Osteocyte (in vitro differentiated cells): ENCODE measurements at regions not wholly inside any gene's neighbourhood (a gene's known extent, or its start where the extent isn't known, plus 50 kb on each side); places are given as distances from the start of the nearest gene placed in this dataset.
A peak's percentile ranks its signal among the peaks of the same experiment; 100 is the strongest.
"Not testable (repeated sequence)": the region's sequence is repeated elsewhere in the genome, so short reads cannot be mapped to it uniquely, and the experiment has no call there.

ENCODE experiments used
- DNase-seq: peaks from one replicate; pipeline ENCODE4 v3.0.0; 2021; ENCODE audit warnings: mixed read lengths; ENCODE audit not compliant: unreplicated experiment; ENCODE audit errors: extremely low spot score
- H3K27ac Mint-ChIP-seq: one replicate; pipeline ENCODE4 v1.8.0; 2021; ENCODE audit warnings: mild to moderate bottlenecking, mixed read lengths; ENCODE audit not compliant: unreplicated experiment
- H3K27me3 Mint-ChIP-seq: one replicate; pipeline ENCODE4 v1.8.0; 2021; ENCODE audit warnings: mixed read lengths; ENCODE audit not compliant: unreplicated experiment
- H3K36me3 Mint-ChIP-seq: one replicate; pipeline ENCODE4 v1.8.0; 2021; ENCODE audit warnings: mixed read lengths; ENCODE audit not compliant: unreplicated experiment
- H3K4me1 Mint-ChIP-seq: one replicate; pipeline ENCODE4 v1.8.0; 2021; ENCODE audit warnings: mixed read lengths; ENCODE audit not compliant: unreplicated experiment
- H3K4me3 Mint-ChIP-seq: one replicate; pipeline ENCODE4 v1.8.0; 2021; ENCODE audit warnings: mild to moderate bottlenecking, moderate library complexity, mixed read lengths; ENCODE audit not compliant: unreplicated experiment
- H3K9me3 Mint-ChIP-seq: one replicate; pipeline ENCODE4 v1.8.0; 2021; ENCODE audit warnings: mixed read lengths; ENCODE audit not compliant: unreplicated experiment
- TF ChIP-seq, protein P1 (sequence below): fragments of 200-600 bp; sonication (generic); IDR thresholded peaks from 2 replicates; pipeline ENCODE4 v1.5.0; 2021; ENCODE audit warnings: antibody characterized with exemption, mild to moderate bottlenecking, moderate library complexity

DNA sequence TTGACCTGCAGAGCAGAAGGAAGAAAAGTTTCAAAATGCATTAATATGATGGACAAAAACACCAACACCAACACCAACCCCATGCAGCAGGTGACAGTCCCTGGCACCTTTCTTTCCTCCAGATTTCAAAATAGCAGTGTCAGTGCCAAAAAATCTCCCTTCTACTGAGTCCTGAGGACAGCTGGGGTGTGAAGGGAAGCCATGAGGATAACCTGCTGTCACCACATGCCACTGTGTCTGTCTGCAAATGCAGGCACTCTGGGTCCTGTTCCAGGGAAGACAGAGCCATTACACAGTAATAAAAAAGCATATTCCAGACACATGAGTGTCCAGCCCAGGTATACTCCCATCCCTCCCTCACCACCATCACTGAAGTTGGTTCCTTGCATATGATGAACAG lies 187.5 kb downstream of the BMP15 start:
- TF ChIP-seq, protein P1, sequence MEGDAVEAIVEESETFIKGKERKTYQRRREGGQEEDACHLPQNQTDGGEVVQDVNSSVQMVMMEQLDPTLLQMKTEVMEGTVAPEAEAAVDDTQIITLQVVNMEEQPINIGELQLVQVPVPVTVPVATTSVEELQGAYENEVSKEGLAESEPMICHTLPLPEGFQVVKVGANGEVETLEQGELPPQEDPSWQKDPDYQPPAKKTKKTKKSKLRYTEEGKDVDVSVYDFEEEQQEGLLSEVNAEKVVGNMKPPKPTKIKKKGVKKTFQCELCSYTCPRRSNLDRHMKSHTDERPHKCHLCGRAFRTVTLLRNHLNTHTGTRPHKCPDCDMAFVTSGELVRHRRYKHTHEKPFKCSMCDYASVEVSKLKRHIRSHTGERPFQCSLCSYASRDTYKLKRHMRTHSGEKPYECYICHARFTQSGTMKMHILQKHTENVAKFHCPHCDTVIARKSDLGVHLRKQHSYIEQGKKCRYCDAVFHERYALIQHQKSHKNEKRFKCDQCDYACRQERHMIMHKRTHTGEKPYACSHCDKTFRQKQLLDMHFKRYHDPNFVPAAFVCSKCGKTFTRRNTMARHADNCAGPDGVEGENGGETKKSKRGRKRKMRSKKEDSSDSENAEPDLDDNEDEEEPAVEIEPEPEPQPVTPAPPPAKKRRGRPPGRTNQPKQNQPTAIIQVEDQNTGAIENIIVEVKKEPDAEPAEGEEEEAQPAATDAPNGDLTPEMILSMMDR = no peak
- DNase-seq = no peak
- H3K27ac Mint-ChIP-seq = no peak overlapping the region
- no peaks in the 10 kb centered on the region for H3K4me1 Mint-ChIP-seq
- no peak overlapping the region for H3K4me3 Mint-ChIP-seq
- H3K9me3 Mint-ChIP-seq = peaks cover 7% of the 10 kb centered on the region
- no peaks in the 10 kb centered on the region for H3K27me3 Mint-ChIP-seq
- H3K36me3 Mint-ChIP-seq = no peaks in the 10 kb centered on the region

DNA sequence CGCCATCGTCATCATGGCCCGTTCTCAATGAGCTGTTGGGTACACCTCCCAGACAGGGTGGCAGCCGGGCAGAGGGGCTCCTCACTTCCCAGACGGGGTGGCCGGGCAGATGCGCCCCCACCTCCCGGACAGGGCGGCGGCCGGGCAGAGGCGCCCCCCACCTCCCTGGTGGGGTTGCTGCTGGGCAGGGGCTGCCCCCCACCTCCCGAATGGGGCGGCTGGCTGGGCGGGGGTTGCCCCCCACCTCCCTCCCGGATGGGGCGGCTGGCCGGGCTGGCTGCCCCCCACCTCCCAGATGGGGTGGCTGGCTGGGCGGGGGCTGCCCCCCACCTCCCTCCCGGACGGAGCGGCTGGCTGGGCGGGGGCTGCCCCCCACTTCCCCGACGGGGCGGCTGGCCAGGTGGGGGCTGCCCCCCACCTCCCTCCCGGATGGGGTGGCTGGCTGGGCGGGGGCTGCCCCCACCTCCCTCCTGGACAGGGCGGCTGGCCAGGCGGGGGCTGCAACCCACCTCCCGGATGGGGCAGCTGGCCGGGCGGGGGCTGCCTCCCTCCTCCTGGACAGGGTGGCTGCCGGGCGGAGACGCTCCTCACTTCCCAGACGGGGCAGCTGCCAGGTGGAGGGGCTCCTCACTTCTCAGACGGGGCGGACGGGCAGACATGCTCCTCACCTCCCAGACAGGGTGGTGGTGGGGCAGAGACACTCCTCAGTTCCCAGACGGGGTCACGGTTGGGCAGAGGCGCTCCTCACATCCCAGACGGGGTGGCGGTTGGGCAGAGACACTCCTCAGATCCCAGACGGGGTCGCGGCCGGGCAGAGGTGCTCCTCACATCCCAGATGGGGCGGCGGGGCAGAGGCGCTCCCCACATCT lies 208.8 kb downstream of the BMP15 start:
- H3K27ac Mint-ChIP-seq, H3K4me3 Mint-ChIP-seq, DNase-seq, H3K36me3 Mint-ChIP-seq, H3K27me3 Mint-ChIP-seq, H3K4me1 Mint-ChIP-seq: not testable (repeated sequence)
- H3K9me3 Mint-ChIP-seq = peaks cover 23% of the 10 kb centered on the region

DNA sequence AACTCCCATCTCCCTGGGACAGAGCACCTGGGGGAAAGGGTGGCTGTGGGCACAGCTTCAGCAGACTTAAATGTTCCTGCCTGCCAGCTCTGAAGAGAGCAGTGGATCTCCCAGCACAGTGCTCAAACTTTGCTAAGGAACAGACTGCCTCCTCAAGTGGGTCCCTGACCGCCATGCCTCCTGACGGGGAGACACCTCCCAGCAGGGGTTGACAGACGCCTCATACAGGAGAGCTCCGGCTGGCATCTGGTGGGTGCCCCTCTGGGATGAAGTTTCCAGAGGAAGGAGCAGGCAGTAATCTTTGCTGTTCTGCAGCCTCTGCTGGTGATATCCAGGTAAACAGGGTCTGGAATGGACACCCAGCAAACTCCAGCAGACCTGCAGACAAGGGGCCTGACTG lies 206.9 kb upstream of the NUDT10 start:
- H3K27ac Mint-ChIP-seq, H3K27me3 Mint-ChIP-seq, DNase-seq, H3K4me1 Mint-ChIP-seq, H3K4me3 Mint-ChIP-seq, H3K36me3 Mint-ChIP-seq: not testable (repeated sequence)
- peaks cover 20% of the 10 kb centered on the region for H3K9me3 Mint-ChIP-seq

DNA sequence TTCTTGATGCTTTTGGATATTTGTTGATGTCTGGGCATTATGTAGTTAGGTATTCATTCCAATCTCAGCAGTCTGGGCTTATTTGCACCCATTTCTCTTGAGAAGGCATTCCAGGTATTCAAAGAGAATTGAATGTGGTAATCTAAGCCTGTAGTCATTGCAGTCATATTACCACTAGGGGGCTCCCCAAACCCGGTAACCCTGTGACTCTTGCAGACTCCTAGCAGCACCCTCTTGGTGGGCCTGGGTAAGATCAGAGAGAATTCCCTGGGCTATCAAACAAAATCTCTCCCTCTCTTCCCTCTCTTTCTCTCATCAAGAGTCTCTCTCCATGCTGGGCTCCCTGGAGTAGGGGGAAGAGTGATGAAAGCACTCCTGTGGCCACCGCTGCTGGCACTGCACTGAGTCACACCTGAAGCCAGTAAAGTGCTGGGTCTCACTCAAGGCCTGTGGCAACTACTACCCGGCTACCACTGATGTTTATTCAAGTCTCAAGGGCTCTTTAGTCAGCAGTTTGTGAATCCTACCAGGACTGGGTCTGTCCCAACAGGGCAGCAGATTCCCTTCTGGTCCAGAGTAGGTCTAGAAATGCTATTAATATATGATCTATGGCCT lies 187.7 kb upstream of the NUDT10 start:
- Mint-ChIP-seq H3K27me3 (peaks cover 3% of the 10 kb centered on the region), H3K9me3 (peaks cover 7% of the 10 kb centered on the region), H3K27ac (no peak overlapping the region), H3K4me1 (no peaks in the 10 kb centered on the region), H3K4me3 (no peak overlapping the region), H3K36me3 (no peaks in the 10 kb centered on the region)
- DNase-seq = no peak
- TF ChIP-seq, protein P1 = peak; percentile 45

DNA sequence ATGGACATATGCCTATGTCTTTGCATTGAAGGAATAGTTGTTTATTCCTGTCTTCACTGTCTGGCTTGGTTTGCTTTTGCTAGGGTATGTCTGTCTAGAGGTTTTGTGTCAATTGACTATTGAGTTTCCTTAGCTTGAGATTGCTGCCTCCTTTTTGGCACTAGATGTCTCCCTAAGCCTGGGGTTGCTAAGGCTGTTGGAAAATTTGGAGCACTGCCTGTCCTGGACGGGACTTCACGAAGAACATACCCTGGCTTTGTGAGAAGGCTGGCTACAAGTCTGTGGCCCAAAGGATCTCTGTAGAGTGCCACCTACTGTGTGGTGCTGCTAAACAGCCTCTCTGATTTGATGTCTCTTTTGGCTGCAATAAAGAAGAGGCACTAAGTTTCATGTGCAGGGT lies 183.8 kb upstream of the NUDT10 start:
- Mint-ChIP-seq H3K36me3 (no peaks in the 10 kb centered on the region), H3K27ac (no peak overlapping the region), H3K4me1 (no peaks in the 10 kb centered on the region), H3K4me3 (no peak overlapping the region), H3K9me3 (no peaks in the 10 kb centered on the region), H3K27me3 (peaks cover 3% of the 10 kb centered on the region)
- TF ChIP-seq, protein P1 = no peak
- no peak for DNase-seq

DNA sequence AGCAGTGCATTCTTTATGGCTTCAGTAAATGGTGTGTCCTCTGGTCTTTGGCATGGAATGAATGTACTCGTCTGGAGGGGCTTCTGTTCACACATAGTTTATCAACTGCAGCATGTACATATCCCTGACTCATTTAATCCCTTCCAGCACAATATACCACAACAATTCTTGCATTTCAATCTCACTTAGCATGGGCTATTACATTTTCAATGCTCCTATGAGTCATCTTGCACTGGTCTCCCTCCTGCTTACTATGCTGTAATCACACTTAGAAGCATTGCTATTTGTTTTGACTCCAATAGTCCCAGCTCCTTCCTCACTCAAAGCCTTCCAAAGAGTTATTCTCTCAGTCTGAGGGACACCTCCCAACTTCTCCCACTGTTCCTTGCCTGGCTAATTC lies 180.9 kb upstream of the NUDT10 start:
- peaks cover 4% of the 10 kb centered on the region for H3K9me3 Mint-ChIP-seq
- no peaks in the 10 kb centered on the region for H3K27me3 Mint-ChIP-seq
- no peaks in the 10 kb centered on the region for H3K4me1 Mint-ChIP-seq
- H3K4me3 Mint-ChIP-seq = no peak overlapping the region
- TF ChIP-seq, protein P1 = no peak
- H3K36me3 Mint-ChIP-seq = no peaks in the 10 kb centered on the region
- no peak for DNase-seq
- no peak overlapping the region for H3K27ac Mint-ChIP-seq
